ENCODE measurements at regions not wholly inside any gene's neighbourhood (a gene's known extent, or its start where the extent isn't known, plus 50 kb on each side); places are given as distances from the start of the nearest gene placed in this dataset.
"Not testable (repeated sequence)": the region's sequence is repeated elsewhere in the genome, so short reads cannot be mapped to it uniquely, and the experiment has no call there.

DNA sequence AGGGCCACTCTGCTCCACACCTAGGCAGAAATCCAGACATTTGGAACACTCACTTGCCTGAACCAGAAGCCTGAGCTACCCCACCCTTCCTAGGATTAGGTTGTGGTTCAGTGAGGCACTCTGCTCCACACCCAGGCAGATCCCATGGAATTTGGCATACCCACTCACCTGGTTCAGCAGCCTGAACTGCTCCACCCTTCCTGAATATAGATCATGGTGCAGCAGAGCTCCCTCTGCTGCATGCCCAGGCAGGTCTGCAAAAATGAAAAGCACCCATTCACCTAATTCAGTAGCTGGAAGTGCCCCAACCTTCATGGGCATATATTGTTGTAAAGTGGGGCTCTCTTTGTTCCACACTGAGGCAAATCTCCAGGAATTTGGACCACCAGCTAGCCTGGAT, 185.1 kb upstream of the CNTNAP5 start:
- H3K4me1 Mint-ChIP-seq (ENCODE audit: low read depth), result no peaks in the 10 kb centered on the region
- H3K27me3 Mint-ChIP-seq (ENCODE audit: insufficient read depth), result no peaks in the 10 kb centered on the region
- TF ChIP-seq, protein P1, sequence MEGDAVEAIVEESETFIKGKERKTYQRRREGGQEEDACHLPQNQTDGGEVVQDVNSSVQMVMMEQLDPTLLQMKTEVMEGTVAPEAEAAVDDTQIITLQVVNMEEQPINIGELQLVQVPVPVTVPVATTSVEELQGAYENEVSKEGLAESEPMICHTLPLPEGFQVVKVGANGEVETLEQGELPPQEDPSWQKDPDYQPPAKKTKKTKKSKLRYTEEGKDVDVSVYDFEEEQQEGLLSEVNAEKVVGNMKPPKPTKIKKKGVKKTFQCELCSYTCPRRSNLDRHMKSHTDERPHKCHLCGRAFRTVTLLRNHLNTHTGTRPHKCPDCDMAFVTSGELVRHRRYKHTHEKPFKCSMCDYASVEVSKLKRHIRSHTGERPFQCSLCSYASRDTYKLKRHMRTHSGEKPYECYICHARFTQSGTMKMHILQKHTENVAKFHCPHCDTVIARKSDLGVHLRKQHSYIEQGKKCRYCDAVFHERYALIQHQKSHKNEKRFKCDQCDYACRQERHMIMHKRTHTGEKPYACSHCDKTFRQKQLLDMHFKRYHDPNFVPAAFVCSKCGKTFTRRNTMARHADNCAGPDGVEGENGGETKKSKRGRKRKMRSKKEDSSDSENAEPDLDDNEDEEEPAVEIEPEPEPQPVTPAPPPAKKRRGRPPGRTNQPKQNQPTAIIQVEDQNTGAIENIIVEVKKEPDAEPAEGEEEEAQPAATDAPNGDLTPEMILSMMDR (IDR thresholded peaks at IDR 0.05), result no peak
- 0 out of 2 replicates have a peak, but pooled peaks cover 1% of the 10 kb centered on the region for H3K36me3 Mint-ChIP-seq (ENCODE audit: low read depth)
- no peak overlapping the region for H3K4me3 Mint-ChIP-seq
- no peak for DNase-seq
- peaks cover 85% of the 10 kb centered on the region for H3K9me3 Mint-ChIP-seq
- no peak overlapping the region for H3K27ac Mint-ChIP-seq

- H3K4me1 Mint-ChIP-seq (ENCODE audit: low read depth), result no peaks in the 10 kb centered on the region
- no peaks in the 10 kb centered on the region for H3K36me3 Mint-ChIP-seq (ENCODE audit: low read depth)
- no peak for DNase-seq
- H3K9me3 Mint-ChIP-seq, result peaks cover 82% of the 10 kb centered on the region
- H3K27me3 Mint-ChIP-seq (ENCODE audit: insufficient read depth), result no peaks in the 10 kb centered on the region
- no peak overlapping the region for H3K4me3 Mint-ChIP-seq
- no peak overlapping the region for H3K27ac Mint-ChIP-seq
- TF ChIP-seq, protein P1 (IDR thresholded peaks at IDR 0.05), result no peak
Measured at GRCh38 chr2:123840574-123840973, 184.5 kb upstream of the CNTNAP5 start.

DNA sequence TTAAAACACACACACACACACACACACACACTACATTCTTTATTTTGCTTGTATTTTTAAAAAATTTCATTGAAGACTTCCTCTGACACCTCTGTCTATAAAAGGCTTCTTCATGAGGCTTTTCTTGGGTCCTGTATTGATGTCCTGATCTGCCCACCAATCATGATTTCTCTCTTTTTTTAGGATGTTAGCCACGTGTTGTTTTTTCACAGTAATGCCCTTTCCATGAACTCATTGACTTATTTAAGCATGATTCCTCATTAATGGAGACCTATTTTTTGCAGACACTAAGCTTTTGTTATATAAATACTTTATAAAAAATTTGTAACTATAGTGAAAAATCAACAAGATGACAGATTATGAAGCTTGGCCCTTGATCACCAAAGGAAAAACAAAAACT, 173.8 kb upstream of the CNTNAP5 start:
- H3K27ac Mint-ChIP-seq, result no peak overlapping the region
- H3K36me3 Mint-ChIP-seq (ENCODE audit: low read depth), result peaks cover 4% of the 10 kb centered on the region; the same call in 1 of the 2 replicates
- peaks cover 2% of the 10 kb centered on the region; the same call in 1 of the 2 replicates for H3K27me3 Mint-ChIP-seq (ENCODE audit: insufficient read depth)
- no peaks in the 10 kb centered on the region for H3K4me1 Mint-ChIP-seq (ENCODE audit: low read depth)
- H3K9me3 Mint-ChIP-seq, result peaks cover 46% of the 10 kb centered on the region
- H3K4me3 Mint-ChIP-seq, result no peak overlapping the region
- TF ChIP-seq, protein P1 (IDR thresholded peaks at IDR 0.05), result no peak
- no peak for DNase-seq

GRCh38 chr2:123853161-123853560, 171.9 kb upstream of the CNTNAP5 start:
- Mint-ChIP-seq H3K36me3 (ENCODE audit: low read depth) (peaks cover 4% of the 10 kb centered on the region; the same call in 1 of the 2 replicates), H3K4me1 (ENCODE audit: low read depth) (no peaks in the 10 kb centered on the region), H3K9me3 (peaks cover 54% of the 10 kb centered on the region), H3K4me3 (no peak overlapping the region), H3K27ac (no peak overlapping the region), H3K27me3 (ENCODE audit: insufficient read depth) (peaks cover 2% of the 10 kb centered on the region; the same call in 1 of the 2 replicates)
- no peak for DNase-seq
- TF ChIP-seq, protein P1 (IDR thresholded peaks at IDR 0.05), result no peak

DNA sequence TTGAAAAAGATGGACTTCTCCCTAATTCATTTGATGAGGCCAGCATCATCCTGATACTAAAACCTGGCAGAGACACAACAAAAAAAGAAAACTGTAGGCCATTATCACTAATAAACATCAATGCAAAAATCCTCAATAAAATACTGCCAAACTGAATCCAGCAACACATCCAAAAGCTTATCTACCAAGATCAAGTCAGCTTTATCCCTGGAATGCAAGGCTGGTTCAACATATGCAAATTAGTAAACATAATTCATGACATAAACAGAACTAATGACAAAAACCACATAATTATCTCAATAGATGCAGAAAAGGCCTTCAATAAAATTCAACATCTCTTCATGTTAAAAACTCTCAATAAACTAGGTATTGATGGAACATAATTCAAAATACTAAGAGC, 166.1 kb upstream of the CNTNAP5 start:
- H3K36me3 Mint-ChIP-seq (ENCODE audit: low read depth); H3K27me3 Mint-ChIP-seq (ENCODE audit: insufficient read depth); H3K4me3 Mint-ChIP-seq; DNase-seq; H3K27ac Mint-ChIP-seq; H3K4me1 Mint-ChIP-seq (ENCODE audit: low read depth): not testable (repeated sequence)
- H3K9me3 Mint-ChIP-seq, result peaks cover 66% of the 10 kb centered on the region

GRCh38 chr2:123864416-123864815, 160.7 kb upstream of the CNTNAP5 start:
- no peak overlapping the region for H3K27ac Mint-ChIP-seq
- no peaks in the 10 kb centered on the region for H3K36me3 Mint-ChIP-seq (ENCODE audit: low read depth)
- H3K4me3 Mint-ChIP-seq, result no peak overlapping the region
- DNase-seq, result no peak
- TF ChIP-seq, protein P1 (IDR thresholded peaks at IDR 0.05), result no peak
- H3K27me3 Mint-ChIP-seq (ENCODE audit: insufficient read depth), result no peaks in the 10 kb centered on the region
- H3K9me3 Mint-ChIP-seq, result peaks cover 45% of the 10 kb centered on the region
- H3K4me1 Mint-ChIP-seq (ENCODE audit: low read depth), result no peaks in the 10 kb centered on the region
